Spleen (tissue), 7 donors: ENCODE measurements at regions not wholly inside any gene's neighbourhood (a gene's known extent, or its start where the extent isn't known, plus 50 kb on each side); places are given as distances from the start of the nearest gene placed in this dataset.

Experiments used
- CTCF ChIP-seq, 11 experiments: fragments of 200-600 bp in 7 of 11; fragments of 450-650 bp in 4 of 11; sonication (generic) in 4 of 11; IDR thresholded peaks in 8 of 11; conservative IDR thresholded peaks in 3 of 11; 1 replicate in 7 of 11; 2 replicates in 4 of 11; pipeline versions ENCODE4 v1.4.0 to v1.8.0; 2016 to 2021; ENCODE audit warnings: antibody characterized with exemption in 11 of 11, inconsistent platforms in 4 of 11, mild to moderate bottlenecking in 1 of 11
- POLR2A ChIP-seq, 3 donors: fragments of 450-650 bp; IDR thresholded peaks; one replicate each; pipeline ENCODE4 v1.5.1; 2017; ENCODE audit warnings: antibody characterized with exemption in 3 of 3, mild to moderate bottlenecking in 1 of 3
- POLR2AphosphoS5 ChIP-seq, 3 donors: sonication (generic); formaldehyde crosslinking; IDR thresholded peaks; one replicate each; pipeline ENCODE4 v1.5.1; 2017; ENCODE audit warnings: antibody characterized with exemption in 3 of 3
- donor health status: DM: no; HTN: no; CAD: no; lungs with moderate emphysema.
- donor health status: DM: no; HTN: no; CAD: no.
- donor health status: DM: no; HTN: no; CAD: no.

- TF ChIP-seq CTCF (IDR thresholded peaks at IDR 0.05 in 8 of 11, conservative IDR thresholded peaks at IDR 0.05 in 3 of 11) (no peak), POLR2A (IDR thresholded peaks at IDR 0.05) (no peak), POLR2AphosphoS5 (IDR thresholded peaks at IDR 0.05) (no peak)
Observed at GRCh38 chr15:96448923-96449322, 118.4 kb downstream of the NR2F2 start.
